ENCODE measurements at regions not wholly inside any gene's neighbourhood (a gene's known extent, or its start where the extent isn't known, plus 50 kb on each side); places are given as distances from the start of the nearest gene placed in this dataset.

DNA sequence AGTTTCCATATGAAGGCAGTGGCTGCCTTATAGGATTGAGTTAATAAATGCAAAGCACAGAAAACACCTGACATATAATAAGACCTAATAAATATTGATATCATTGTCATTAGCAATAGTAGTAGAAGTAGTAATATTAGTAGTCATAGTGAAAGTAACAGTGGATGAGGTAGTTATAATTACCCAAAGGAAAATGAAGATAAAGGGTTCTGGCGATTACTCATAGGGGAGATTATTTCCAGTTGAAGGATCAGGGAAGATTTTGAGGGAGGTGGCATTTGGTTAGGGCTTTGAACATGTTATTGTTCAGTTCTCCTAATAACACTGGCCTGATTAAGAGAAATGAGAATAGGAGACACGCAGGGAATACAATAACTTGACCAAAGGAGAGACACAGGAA lies 131.9 kb upstream of the GPRIN3 start:
- TF ChIP-seq EP300 (IDR thresholded peaks at IDR 0.05) (no peak), POLR2A (IDR thresholded peaks at IDR 0.05) (no peak)
- TF ChIP-seq, protein P1, sequence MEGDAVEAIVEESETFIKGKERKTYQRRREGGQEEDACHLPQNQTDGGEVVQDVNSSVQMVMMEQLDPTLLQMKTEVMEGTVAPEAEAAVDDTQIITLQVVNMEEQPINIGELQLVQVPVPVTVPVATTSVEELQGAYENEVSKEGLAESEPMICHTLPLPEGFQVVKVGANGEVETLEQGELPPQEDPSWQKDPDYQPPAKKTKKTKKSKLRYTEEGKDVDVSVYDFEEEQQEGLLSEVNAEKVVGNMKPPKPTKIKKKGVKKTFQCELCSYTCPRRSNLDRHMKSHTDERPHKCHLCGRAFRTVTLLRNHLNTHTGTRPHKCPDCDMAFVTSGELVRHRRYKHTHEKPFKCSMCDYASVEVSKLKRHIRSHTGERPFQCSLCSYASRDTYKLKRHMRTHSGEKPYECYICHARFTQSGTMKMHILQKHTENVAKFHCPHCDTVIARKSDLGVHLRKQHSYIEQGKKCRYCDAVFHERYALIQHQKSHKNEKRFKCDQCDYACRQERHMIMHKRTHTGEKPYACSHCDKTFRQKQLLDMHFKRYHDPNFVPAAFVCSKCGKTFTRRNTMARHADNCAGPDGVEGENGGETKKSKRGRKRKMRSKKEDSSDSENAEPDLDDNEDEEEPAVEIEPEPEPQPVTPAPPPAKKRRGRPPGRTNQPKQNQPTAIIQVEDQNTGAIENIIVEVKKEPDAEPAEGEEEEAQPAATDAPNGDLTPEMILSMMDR (IDR thresholded peaks at IDR 0.05) = no peak

Measured in ovary (tissue), 3 donors.